ENCODE measurements at regions not wholly inside any gene's neighbourhood (a gene's known extent, or its start where the extent isn't known, plus 50 kb on each side); places are given as distances from the start of the nearest gene placed in this dataset.

- DNase-seq = no peak
- Histone ChIP-seq H3K4me1 (no peaks in the 10 kb centered on the region), H3K9me3 (no peaks in the 10 kb centered on the region), H3K36me3 (no peaks in the 10 kb centered on the region), H3K27me3 (no peaks in the 10 kb centered on the region), H3K27ac (no peak overlapping the region), H3K4me3 (no peak overlapping the region)
- no peak for TF ChIP-seq POLR2AphosphoS5 (IDR thresholded peaks at IDR 0.05)
- no peak for TF ChIP-seq POLR2A (IDR thresholded peaks at IDR 0.05)
- no peak for TF ChIP-seq CTCF (IDR thresholded peaks at IDR 0.05)
- TF ChIP-seq EP300 (IDR thresholded peaks at IDR 0.05) = no peak
- intact Hi-C loops (cut with DNase I; ENCODE audit: low total_unique reads) = no loop called here
- 78 to 82% (median 79%) methylated on average over 15 of the region's 15 CpGs for WGBS, 5 donors
These were observed 258.5 kb downstream of the FGF9 start for GRCh38 chr13:21929400-21929799.

DNA sequence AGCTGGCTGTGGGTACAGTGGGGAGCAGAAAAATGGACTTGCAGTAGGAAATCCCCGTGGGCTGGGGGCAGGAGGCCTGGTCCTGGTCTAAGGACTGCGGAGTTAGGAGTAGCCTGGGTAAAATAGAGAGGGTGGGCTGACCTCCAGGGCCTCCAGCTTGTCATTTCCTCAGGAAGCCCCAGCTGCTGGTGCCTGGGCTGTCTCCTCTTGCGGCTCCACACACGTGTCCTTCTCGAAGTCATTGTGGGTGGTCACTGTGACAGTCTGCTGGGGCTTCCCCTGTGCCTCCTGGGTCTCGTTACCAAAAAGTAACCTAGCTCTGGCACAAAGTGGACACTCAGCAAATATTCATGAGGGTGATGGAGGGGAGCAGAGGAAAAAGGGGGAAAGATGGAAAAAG is 259.7 kb downstream of the FGF9 start:
- DNase-seq = no peak
- Histone ChIP-seq H3K4me3 (no peak overlapping the region), H3K9me3 (no peaks in the 10 kb centered on the region), H3K27ac (no peak overlapping the region), H3K27me3 (no peaks in the 10 kb centered on the region), H3K4me1 (no peaks in the 10 kb centered on the region), H3K36me3 (no peaks in the 10 kb centered on the region)
- intact Hi-C loops (cut with DNase I; ENCODE audit: low total_unique reads) = no loop called here
- TF ChIP-seq POLR2AphosphoS5 (IDR thresholded peaks at IDR 0.05) (no peak), CTCF (IDR thresholded peaks at IDR 0.05) (no peak), POLR2A (IDR thresholded peaks at IDR 0.05) (no peak), EP300 (IDR thresholded peaks at IDR 0.05) (no peak)
- 53 to 70% (median 62%) methylated on average over 5 to 6 of the region's 6 CpGs for WGBS, 5 donors

GRCh38 chr13:21932578-21932977 is 261.7 kb downstream of the FGF9 start:
- H3K9me3 ChIP-seq = no peaks in the 10 kb centered on the region
- intact Hi-C loops (cut with DNase I; ENCODE audit: low total_unique reads) = no loop called here
- TF ChIP-seq EP300 (IDR thresholded peaks at IDR 0.05) = no peak
- no peak for TF ChIP-seq CTCF (IDR thresholded peaks at IDR 0.05)
- TF ChIP-seq POLR2A (IDR thresholded peaks at IDR 0.05) = no peak
- no peak for TF ChIP-seq POLR2AphosphoS5 (IDR thresholded peaks at IDR 0.05)
- H3K4me3 ChIP-seq = no peak overlapping the region
- no peaks in the 10 kb centered on the region for H3K4me1 ChIP-seq
- H3K27me3 ChIP-seq = no peaks in the 10 kb centered on the region
- no peaks in the 10 kb centered on the region for H3K36me3 ChIP-seq
- 66 to 82% (median 79%) methylated on average over 2 of the region's 2 CpGs for WGBS, 5 donors
- H3K27ac ChIP-seq = no peak overlapping the region
- DNase-seq = no peak

DNA sequence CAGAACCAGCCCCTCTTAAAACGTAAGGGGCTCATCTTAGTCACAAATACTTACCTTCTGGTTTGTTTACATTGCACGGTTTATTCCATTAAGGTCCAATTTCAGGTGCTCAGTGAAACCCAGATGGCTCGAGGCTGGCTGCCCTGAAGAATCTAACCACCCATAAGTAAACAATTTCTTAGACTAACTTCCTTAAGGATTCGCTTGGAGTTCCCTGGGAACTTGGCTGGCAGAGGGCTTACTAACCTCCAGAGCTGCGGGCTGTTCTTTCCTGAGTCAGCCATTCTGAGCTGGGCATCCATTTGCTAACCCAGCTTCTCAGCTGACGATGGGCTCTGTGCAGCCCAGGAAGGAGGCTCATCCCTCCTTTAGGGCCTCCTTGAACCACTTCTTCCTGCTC is 262.1 kb downstream of the FGF9 start:
- DNase-seq = peak in 1 of 2 donors; percentile 13
- intact Hi-C loops (cut with DNase I; ENCODE audit: low total_unique reads) = no loop called here
- Histone ChIP-seq H3K27ac (no peak overlapping the region), H3K27me3 (no peaks in the 10 kb centered on the region), H3K4me1 (no peaks in the 10 kb centered on the region), H3K9me3 (no peaks in the 10 kb centered on the region), H3K4me3 (no peak overlapping the region), H3K36me3 (no peaks in the 10 kb centered on the region)
- no peak for TF ChIP-seq CTCF (IDR thresholded peaks at IDR 0.05)
- no peak for TF ChIP-seq POLR2A (IDR thresholded peaks at IDR 0.05)
- no peak for TF ChIP-seq EP300 (IDR thresholded peaks at IDR 0.05)
- TF ChIP-seq POLR2AphosphoS5 (IDR thresholded peaks at IDR 0.05) = no peak
- WGBS, 5 donors = 34 to 51% (median 49%) methylated on average over 6 of the region's 6 CpGs
